ENCODE measurements at regions not wholly inside any gene's neighbourhood (a gene's known extent, or its start where the extent isn't known, plus 50 kb on each side); places are given as distances from the start of the nearest gene placed in this dataset.

DNA sequence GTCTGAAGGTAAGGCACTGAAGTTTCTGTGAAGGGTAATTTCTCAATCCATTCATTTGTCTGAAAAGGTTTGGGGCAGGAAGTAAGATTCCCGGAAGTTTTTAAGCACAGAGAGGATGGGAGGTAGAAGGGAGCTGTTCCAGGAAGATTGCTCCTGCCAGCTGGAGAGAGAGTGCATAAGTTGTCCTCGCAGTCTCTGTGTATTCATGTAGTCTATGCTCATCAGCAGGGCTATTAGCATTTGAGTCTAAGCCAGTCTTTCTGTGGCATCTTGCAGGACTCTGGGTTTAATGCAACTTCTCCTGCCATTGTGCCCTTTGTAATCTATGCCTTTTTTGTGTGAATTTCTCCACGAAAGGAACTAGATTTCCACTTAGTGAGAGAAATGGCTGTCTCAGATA lies 140.8 kb upstream of the FGGY start:
- Histone ChIP-seq H3F3A (ENCODE audit: insufficient read depth, low read length, poor library complexity, severe bottlenecking) (no peaks in the 10 kb centered on the region), H3K9ac (ENCODE audit: low read length) (no peak overlapping the region), H3K4me2 (ENCODE audit: low read length) (no peak overlapping the region), H2AFZ (ENCODE audit: low read depth, low read length) (no peak overlapping the region), H4K20me1 (ENCODE audit: insufficient read depth) (no peaks in the 10 kb centered on the region), H3K27ac (ENCODE audit: low read length) (no peak overlapping the region), H3K79me2 (replicated peaks; ENCODE audit: insufficient read depth, low read length) (no peaks in the 10 kb centered on the region), H3K27me3 (ENCODE audit: insufficient read depth, low read depth, low read length) (no peaks in the 10 kb centered on the region), H3K9me2 (ENCODE audit: insufficient read depth, low read length) (no peaks in the 10 kb centered on the region), H3K36me3 (ENCODE audit: insufficient read depth, low read length) (no peaks in the 10 kb centered on the region), H3K4me3 (ENCODE audit: low read length) (no peak overlapping the region), H3K9me3 (ENCODE audit: low read length) (no peaks in the 10 kb centered on the region)
- TF ChIP-seq EZH2 (IDR thresholded peaks at IDR 0.05; ENCODE audit: borderline replicate concordance, insufficient read depth, low read length, poor library complexity, severe bottlenecking) (no peak), MXI1 (conservative IDR thresholded peaks at IDR 0.05; ENCODE audit: poor library complexity, severe bottlenecking) (no peak), SMC3 (conservative IDR thresholded peaks at IDR 0.05; ENCODE audit: poor library complexity) (no peak), RAD21 (conservative IDR thresholded peaks at IDR 0.05) (no peak), POLR2AphosphoS5 (IDR thresholded peaks at IDR 0.05) (no peak), EP300 (conservative IDR thresholded peaks at IDR 0.05; ENCODE audit: poor library complexity, severe bottlenecking) (no peak), TAF1 (IDR thresholded peaks at IDR 0.05; ENCODE audit: low read depth) (no peak), CTCF (IDR thresholded peaks at IDR 0.05; ENCODE audit: poor library complexity, severe bottlenecking) (no peak)
- TF ChIP-seq, protein P1, sequence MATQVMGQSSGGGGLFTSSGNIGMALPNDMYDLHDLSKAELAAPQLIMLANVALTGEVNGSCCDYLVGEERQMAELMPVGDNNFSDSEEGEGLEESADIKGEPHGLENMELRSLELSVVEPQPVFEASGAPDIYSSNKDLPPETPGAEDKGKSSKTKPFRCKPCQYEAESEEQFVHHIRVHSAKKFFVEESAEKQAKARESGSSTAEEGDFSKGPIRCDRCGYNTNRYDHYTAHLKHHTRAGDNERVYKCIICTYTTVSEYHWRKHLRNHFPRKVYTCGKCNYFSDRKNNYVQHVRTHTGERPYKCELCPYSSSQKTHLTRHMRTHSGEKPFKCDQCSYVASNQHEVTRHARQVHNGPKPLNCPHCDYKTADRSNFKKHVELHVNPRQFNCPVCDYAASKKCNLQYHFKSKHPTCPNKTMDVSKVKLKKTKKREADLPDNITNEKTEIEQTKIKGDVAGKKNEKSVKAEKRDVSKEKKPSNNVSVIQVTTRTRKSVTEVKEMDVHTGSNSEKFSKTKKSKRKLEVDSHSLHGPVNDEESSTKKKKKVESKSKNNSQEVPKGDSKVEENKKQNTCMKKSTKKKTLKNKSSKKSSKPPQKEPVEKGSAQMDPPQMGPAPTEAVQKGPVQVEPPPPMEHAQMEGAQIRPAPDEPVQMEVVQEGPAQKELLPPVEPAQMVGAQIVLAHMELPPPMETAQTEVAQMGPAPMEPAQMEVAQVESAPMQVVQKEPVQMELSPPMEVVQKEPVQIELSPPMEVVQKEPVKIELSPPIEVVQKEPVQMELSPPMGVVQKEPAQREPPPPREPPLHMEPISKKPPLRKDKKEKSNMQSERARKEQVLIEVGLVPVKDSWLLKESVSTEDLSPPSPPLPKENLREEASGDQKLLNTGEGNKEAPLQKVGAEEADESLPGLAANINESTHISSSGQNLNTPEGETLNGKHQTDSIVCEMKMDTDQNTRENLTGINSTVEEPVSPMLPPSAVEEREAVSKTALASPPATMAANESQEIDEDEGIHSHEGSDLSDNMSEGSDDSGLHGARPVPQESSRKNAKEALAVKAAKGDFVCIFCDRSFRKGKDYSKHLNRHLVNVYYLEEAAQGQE (IDR thresholded peaks at IDR 0.05; ENCODE audit: borderline replicate concordance) = no peak

- no peaks in the 10 kb centered on the region for H3K27me3 ChIP-seq (ENCODE audit: insufficient read depth, low read depth, low read length)
- TF ChIP-seq SMC3 (conservative IDR thresholded peaks at IDR 0.05; ENCODE audit: poor library complexity) (peak; percentile 48), TAF1 (IDR thresholded peaks at IDR 0.05; ENCODE audit: low read depth) (no peak), POLR2AphosphoS5 (IDR thresholded peaks at IDR 0.05) (peak; percentile 54), EP300 (conservative IDR thresholded peaks at IDR 0.05; ENCODE audit: poor library complexity, severe bottlenecking) (peak; percentile 66), RAD21 (conservative IDR thresholded peaks at IDR 0.05) (peak; percentile 49)
- TF ChIP-seq, protein P1 (IDR thresholded peaks at IDR 0.05; ENCODE audit: borderline replicate concordance) = peak; percentile 96
- no peaks in the 10 kb centered on the region for H3K9me2 ChIP-seq (ENCODE audit: insufficient read depth, low read length)
- no peaks in the 10 kb centered on the region for H3K9me3 ChIP-seq (ENCODE audit: low read length)
- peak overlapping the region; percentile 32 for H3K9ac ChIP-seq (ENCODE audit: low read length)
- H3K4me3 ChIP-seq (ENCODE audit: low read length) = peak overlapping the region; percentile 50
- no peaks in the 10 kb centered on the region for H3F3A ChIP-seq (ENCODE audit: insufficient read depth, low read length, poor library complexity, severe bottlenecking)
- H4K20me1 ChIP-seq (ENCODE audit: insufficient read depth) = no peaks in the 10 kb centered on the region
- H3K27ac ChIP-seq (ENCODE audit: low read length) = peak overlapping the region; percentile 67
- no peaks in the 10 kb centered on the region for H3K79me2 ChIP-seq (replicated peaks; ENCODE audit: insufficient read depth, low read length)
- peak overlapping the region; percentile 52 for H3K4me2 ChIP-seq (ENCODE audit: low read length)
- H3K36me3 ChIP-seq (ENCODE audit: insufficient read depth, low read length) = no peaks in the 10 kb centered on the region
- H2AFZ ChIP-seq (ENCODE audit: low read depth, low read length) = no peak overlapping the region
Observed at GRCh38 chr1:59156526-59157199, 140.2 kb upstream of the FGGY start.
